ENCODE measurements at regions not wholly inside any gene's neighbourhood (a gene's known extent, or its start where the extent isn't known, plus 50 kb on each side); places are given as distances from the start of the nearest gene placed in this dataset.

- DNase-seq (ENCODE audit: low read depth, low spot score) (no peak), FAIRE-seq (no peak)
- Histone ChIP-seq H3K4me1 (ENCODE audit: control insufficient read depth, extremely low read depth, insufficient read depth, low read length) (no peaks in the 10 kb centered on the region), H3K27ac (ENCODE audit: control insufficient read depth, insufficient read depth, low read length) (no peak overlapping the region), H3K27me3 (ENCODE audit: control insufficient read depth, extremely low read depth, insufficient read depth, low read length) (no peaks in the 10 kb centered on the region), H3K79me2 (ENCODE audit: control insufficient read depth, insufficient read depth, low read length) (no peaks in the 10 kb centered on the region), H2AFZ (ENCODE audit: control insufficient read depth, low read length) (no peak overlapping the region), H3K9me1 (ENCODE audit: control insufficient read depth, extremely low read depth, insufficient read depth, low read length) (no peaks in the 10 kb centered on the region), H3K4me2 (ENCODE audit: control insufficient read depth, extremely low read depth, insufficient read depth, low read depth, low read length) (no peak overlapping the region), H4K20me1 (ENCODE audit: control insufficient read depth, extremely low read depth, insufficient read depth, low read length) (no peaks in the 10 kb centered on the region), H3K36me3 (ENCODE audit: control insufficient read depth in 2 of 2, extremely low read depth in 1 of 2, insufficient read depth in 2 of 2, low read length in 2 of 2) (no peaks in the 10 kb centered on the region), H3K9me3 (ENCODE audit: control insufficient read depth, low read depth, low read length) (no peaks in the 10 kb centered on the region), H3K9ac (ENCODE audit: control insufficient read depth, extremely low read depth, insufficient read depth, low read length) (no peak overlapping the region), H3K4me3 (ENCODE audit: control insufficient read depth in 2 of 3, extremely low read depth in 1 of 3, insufficient read depth in 2 of 3, low read depth in 1 of 3, low read length in 3 of 3) (no peak overlapping the region)
- TF ChIP-seq EZH2 (IDR thresholded peaks at IDR 0.05; ENCODE audit: low read length) (no peak), CTCF (optimal IDR thresholded peaks at IDR 0.05 in 1 of 3, IDR thresholded peaks at IDR 0.05 in 1 of 3, conservative IDR thresholded peaks at IDR 0.05 in 1 of 3; ENCODE audit: extremely low read depth in 1 of 3, insufficient read depth in 2 of 3, low read length in 3 of 3) (no peak)
- dilution Hi-C loops (cut with MboI; ENCODE audit: extremely low pct_ligation_motif_present, low sequenced_read_pairs) = no loop called here
Observed at GRCh38 chr10:29035721-29036120, 253.1 kb upstream of the LYZL1 start.

GRCh38 chr10:29037348-29038113 is 251.3 kb upstream of the LYZL1 start:
- Histone ChIP-seq H3K9ac (ENCODE audit: control insufficient read depth, extremely low read depth, insufficient read depth, low read length) (no peak overlapping the region), H3K4me3 (ENCODE audit: control insufficient read depth in 2 of 3, extremely low read depth in 1 of 3, insufficient read depth in 2 of 3, low read depth in 1 of 3, low read length in 3 of 3) (no peak overlapping the region), H4K20me1 (ENCODE audit: control insufficient read depth, extremely low read depth, insufficient read depth, low read length) (no peaks in the 10 kb centered on the region), H3K4me1 (ENCODE audit: control insufficient read depth, extremely low read depth, insufficient read depth, low read length) (no peaks in the 10 kb centered on the region), H3K27ac (ENCODE audit: control insufficient read depth, insufficient read depth, low read length) (no peak overlapping the region), H3K9me3 (ENCODE audit: control insufficient read depth, low read depth, low read length) (no peaks in the 10 kb centered on the region), H3K27me3 (ENCODE audit: control insufficient read depth, extremely low read depth, insufficient read depth, low read length) (no peaks in the 10 kb centered on the region), H2AFZ (ENCODE audit: control insufficient read depth, low read length) (no peak overlapping the region), H3K9me1 (ENCODE audit: control insufficient read depth, extremely low read depth, insufficient read depth, low read length) (no peaks in the 10 kb centered on the region), H3K79me2 (ENCODE audit: control insufficient read depth, insufficient read depth, low read length) (no peaks in the 10 kb centered on the region), H3K4me2 (ENCODE audit: control insufficient read depth, extremely low read depth, insufficient read depth, low read depth, low read length) (no peak overlapping the region), H3K36me3 (ENCODE audit: control insufficient read depth in 2 of 2, extremely low read depth in 1 of 2, insufficient read depth in 2 of 2, low read length in 2 of 2) (no peaks in the 10 kb centered on the region)
- DNase-seq (ENCODE audit: low read depth, low spot score) = no peak
- FAIRE-seq = no peak
- TF ChIP-seq CTCF (optimal IDR thresholded peaks at IDR 0.05 in 1 of 3, IDR thresholded peaks at IDR 0.05 in 1 of 3, conservative IDR thresholded peaks at IDR 0.05 in 1 of 3; ENCODE audit: extremely low read depth in 1 of 3, insufficient read depth in 2 of 3, low read length in 3 of 3) = no peak
- TF ChIP-seq EZH2 (IDR thresholded peaks at IDR 0.05; ENCODE audit: low read length) = no peak
- dilution Hi-C loops (cut with MboI; ENCODE audit: extremely low pct_ligation_motif_present, low sequenced_read_pairs) = no loop called here
